GM19043 (cell line): ENCODE measurements at regions not wholly inside any gene's neighbourhood (a gene's known extent, or its start where the extent isn't known, plus 50 kb on each side); places are given as distances from the start of the nearest gene placed in this dataset.

Source experiments
- ATAC-seq: cut with Tn5 transposase; IDR thresholded peaks from one replicate; pipeline ENCODE4 v1.9.1; 2021; ENCODE audit warnings: low read depth; ENCODE audit not compliant: unreplicated experiment

DNA sequence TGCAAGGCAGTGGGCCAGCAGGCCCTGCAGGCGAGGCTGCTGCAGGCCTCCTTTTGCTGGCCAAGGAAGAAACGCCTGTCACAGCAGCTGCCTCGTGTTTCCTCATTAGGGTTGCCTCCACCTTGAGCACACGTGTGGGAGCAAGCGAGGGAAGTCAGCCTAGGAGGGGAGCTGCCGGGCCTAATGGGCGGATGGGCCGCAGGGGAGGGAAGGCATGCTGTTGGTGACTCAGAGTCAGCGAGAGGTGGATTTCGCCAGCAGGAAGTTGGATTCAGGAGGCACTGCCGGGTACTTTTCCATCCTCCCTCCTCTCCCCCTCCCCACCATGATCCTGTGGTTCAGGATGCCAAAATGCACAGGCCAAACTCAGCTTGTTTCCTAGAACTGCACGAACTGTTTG lies 498.7 kb downstream of the METTL15 start:
- ATAC-seq = no peak

DNA sequence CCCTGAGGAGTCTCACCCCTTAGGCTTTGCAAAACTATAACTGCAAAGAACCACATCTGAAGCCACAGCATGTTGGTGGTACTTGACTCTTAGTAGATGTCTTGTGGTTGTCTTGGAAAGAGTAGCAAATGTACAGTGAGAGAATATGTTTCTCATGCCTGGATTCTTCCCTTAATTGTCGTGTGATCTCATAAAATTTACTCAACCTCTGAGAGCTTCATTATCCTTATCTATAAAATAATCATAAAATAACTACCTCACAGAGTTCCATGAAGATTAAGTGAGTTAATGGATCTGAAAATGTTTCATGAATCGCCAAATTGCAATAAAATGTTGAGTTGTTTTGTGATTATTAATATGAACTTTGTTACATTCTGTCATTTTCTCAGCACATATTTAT lies 491.5 kb downstream of the METTL15 start:
- no peak for ATAC-seq

DNA sequence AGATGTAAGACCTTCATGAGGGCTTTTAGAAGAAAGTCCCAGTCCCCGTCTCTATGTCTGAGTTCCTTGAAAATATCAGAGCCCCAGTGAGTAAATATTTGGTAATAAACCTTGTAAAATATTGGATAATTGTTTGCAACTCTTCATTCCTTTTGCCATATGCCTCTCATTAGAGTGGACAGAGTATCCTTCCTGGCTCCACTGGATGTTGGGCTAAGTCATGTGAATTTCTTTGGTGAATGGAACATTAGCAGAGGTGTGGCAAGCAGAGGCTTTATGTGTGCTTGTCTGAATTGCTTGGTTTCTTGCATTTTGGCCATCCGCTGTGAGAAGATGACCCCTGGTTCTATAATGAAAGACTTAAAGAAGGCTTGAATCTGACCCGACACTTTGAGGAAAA lies 490.3 kb downstream of the METTL15 start:
- ATAC-seq = no peak

- ATAC-seq = no peak
These were observed 488.6 kb downstream of the METTL15 start for GRCh38 chr11:28596816-28597215.

- no peak for ATAC-seq
These were observed 484.0 kb downstream of the METTL15 start for GRCh38 chr11:28592141-28592540.

GRCh38 chr11:28584992-28585391 lies 476.8 kb downstream of the METTL15 start:
- no peak for ATAC-seq

DNA sequence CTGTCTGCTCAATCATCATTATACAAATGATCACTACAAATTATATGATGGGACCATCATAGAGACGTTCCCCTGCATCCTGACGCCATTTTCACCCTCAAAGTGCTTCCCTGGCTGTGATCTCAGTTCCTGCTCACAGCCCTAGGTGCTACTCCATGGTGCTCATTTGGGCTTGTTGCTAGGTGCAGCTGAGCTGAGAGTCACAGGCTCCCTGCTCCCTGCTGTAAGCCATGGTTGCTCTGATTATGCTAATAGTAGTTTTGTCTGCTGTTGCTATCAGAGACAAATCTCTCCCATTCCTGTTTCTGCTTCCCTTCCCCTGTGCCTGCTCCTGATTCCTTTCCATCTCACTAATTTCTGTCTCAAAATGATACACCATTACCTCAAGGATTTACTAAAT lies 474.3 kb downstream of the METTL15 start:
- ATAC-seq = no peak

DNA sequence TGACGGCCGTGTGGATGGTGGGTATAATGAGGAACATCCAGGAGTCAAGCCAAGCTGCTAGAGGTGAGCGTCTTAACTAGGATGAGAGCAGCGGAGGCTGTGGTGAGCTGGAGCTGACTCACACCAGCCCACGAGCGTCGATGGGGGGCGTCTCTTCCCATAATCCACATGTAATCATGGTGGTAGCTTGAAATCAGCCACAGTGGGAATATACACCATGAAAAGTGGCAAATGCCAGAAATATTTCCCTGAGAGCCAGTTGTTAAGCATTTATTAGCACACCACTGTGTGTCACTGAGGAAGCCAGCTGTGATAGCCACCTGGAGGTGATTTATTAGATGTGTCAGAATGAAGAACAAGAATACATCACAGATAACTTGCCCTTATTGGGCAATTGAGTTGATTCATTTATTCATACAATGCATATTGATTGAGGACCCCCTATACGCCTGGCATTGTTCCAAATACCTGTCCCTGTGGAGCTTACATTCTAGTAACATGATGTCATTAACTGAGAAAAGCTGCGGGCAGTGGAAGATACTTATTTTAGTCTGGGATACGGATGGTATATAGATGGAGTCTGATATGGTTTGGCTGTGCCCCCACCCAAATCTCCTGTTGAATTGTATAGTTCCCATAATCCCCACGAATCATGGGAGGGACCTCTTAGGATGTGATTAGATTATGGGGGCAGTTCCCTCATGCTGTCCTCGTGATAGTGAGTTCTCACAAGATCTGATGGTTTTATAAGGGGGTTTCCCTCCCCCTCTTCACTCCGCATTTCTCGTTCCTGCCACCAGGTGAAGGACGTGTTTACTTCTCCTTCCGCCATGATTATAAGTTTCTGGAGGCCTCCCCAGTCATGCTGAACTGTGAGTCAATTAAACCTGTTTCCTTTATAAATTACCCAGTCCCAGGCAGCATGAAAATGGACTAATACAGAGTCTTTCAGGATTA lies 473.4 kb downstream of the METTL15 start:
- no peak for ATAC-seq

GRCh38 chr11:28571371-28571770 lies 463.2 kb downstream of the METTL15 start:
- no peak for ATAC-seq

DNA sequence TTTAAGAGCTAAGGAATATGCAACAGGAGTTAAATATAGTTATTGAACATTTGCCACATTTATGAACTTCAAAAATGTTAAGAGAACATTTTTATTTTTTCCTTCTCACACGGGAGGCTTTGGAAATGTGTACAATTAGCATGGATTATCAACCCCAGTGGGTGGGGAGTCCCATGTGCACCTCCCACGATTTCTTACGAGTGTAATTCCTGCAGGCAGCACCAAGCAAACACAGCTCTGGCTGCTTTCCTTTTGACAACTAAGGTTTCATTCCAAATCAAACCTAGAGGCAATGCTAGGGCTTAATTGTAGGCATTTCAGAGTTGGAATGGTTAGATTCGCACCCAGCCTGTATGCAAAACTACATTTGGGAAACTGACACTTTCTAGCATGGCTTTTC lies 460.9 kb downstream of the METTL15 start:
- ATAC-seq = no peak

DNA sequence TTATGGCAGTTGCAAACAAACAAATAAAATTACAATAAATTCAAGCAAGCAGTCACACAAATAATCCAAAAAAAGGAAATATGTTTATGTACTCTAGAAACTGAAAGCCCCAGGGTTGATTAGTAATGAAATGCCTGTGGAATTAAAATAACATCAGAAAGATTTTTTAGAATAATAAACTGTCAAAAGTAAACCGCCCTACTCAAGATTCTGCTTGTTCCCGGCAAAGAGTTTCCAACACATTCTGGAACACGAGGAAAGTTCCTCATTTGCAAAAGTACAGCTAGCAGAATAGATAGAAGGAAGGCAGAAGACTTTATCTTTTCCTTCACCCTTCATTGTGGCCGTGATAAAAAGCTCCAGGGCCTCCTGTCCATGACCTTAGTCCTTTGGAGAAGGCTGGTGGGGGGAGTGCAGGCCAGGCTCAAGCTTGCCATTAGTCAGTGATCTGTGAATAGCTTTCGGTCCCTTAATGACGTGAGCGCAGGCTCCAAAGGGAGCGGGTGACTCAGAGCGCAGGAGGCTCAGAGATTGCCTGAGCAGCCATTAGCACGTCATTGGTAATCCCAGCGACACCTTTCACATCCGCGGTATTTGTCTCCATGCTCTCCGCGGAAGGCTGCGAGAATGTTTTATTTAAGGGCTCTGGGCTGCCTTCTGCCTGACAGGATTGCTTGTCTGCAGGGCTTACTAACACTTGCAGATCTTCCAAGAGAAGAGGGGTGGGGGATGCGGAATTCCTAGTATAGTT lies 458.3 kb downstream of the METTL15 start:
- no peak for ATAC-seq

DNA sequence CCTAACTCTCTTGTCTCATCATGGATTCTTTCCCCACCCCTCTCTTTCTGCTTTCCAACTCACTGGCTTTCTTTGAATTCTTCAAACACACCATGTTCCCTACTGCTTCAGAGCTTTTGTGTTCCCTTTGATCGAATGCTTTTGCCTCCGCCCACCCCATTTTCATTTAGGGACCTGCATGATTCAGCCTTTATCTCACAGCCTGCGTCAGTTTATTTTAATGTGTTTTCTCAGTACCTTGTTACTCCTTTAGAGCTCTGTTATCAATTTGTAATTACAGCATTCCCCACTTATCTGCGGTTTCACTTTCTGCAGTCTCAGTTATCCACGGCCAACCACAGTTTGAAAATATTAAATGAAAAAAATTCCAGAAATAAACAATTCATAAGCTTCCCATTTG lies 451.3 kb downstream of the METTL15 start:
- ATAC-seq = no peak

- ATAC-seq = no peak
These were observed 439.1 kb downstream of the METTL15 start for GRCh38 chr11:28547321-28547741.

- ATAC-seq = no peak
These were observed 437.3 kb downstream of the METTL15 start for GRCh38 chr11:28545536-28545935.

- ATAC-seq = no peak
These were observed 434.4 kb downstream of the METTL15 start for GRCh38 chr11:28542561-28542960.

GRCh38 chr11:28539239-28540030 lies 431.2 kb downstream of the METTL15 start:
- no peak for ATAC-seq

GRCh38 chr11:28537822-28538221 lies 429.6 kb downstream of the METTL15 start:
- ATAC-seq = no peak

DNA sequence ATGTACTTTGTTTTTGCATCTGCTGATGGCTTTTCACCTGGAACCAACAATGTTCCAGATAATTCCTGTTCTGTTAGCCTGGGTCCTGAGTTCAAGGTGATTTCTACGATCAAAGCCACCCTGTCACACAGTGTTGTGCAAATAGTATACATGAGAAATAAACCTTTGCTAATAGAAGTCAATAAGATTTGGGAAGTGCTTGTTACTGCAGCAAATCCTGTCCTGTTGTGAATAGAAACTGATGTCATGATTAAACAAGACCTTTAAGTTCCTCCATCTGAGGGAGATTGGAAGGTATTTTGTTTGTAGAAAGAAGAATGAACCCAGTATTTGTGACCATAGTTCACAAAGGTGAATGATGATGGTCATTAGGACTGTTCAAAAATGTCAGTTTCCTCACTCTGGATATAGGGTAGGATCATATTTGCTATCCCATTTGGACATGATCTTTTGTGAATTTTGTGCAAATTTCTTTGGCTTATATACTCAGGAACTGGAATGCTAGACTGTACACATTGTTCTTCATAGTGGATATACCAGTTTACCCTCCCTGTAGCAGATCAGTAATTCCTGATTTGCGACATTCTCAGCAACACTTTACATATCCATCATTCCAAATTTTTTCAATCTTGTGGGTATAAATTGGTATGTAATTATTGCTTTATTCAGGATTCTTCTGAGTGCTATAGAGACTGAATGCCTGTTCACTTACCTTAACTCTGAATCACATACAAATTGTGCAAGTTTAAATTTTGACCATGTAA lies 428.5 kb downstream of the METTL15 start:
- no peak for ATAC-seq

- ATAC-seq = no peak
These were observed 427.5 kb downstream of the METTL15 start for GRCh38 chr11:28535677-28536076.
